ENCODE measurements at regions not wholly inside any gene's neighbourhood (a gene's known extent, or its start where the extent isn't known, plus 50 kb on each side); places are given as distances from the start of the nearest gene placed in this dataset.

DNA sequence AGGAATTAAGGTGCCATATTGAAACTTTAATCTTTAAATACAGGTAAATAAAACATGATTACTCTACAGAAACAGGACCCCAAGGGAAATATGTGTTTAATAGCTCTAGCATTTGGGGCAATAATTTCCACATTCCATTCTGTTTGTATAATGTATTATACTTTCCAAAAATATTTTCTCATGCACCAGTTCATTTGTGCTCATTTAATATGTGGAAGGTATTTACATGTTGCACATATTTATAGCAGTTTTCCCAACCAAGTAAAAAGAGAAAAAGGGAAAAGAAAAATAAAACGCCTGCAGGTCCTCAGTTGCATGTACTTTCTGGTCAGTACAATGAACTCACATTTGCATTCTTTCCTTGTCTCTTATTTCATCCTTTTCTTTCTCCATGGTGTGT lies 129.5 kb upstream of the SULF2 start:
- no peak for DNase-seq (ENCODE audit: low spot score)
- H3K27ac Mint-ChIP-seq = no peak overlapping the region
- CTCF ChIA-PET = no interaction called here
- peaks cover 3% of the 10 kb centered on the region for H3K27me3 Mint-ChIP-seq (ENCODE audit: low read depth)
- peaks cover 41% of the 10 kb centered on the region for H3K9me3 Mint-ChIP-seq
- H3K4me3 Mint-ChIP-seq = no peak overlapping the region
- ATAC-seq = no peak
- H3K36me3 Mint-ChIP-seq = peaks cover 27% of the 10 kb centered on the region
- POLR2A ChIA-PET = no interaction called here
- H3K4me1 Mint-ChIP-seq = peaks cover 17% of the 10 kb centered on the region
- TF ChIP-seq, protein P1, sequence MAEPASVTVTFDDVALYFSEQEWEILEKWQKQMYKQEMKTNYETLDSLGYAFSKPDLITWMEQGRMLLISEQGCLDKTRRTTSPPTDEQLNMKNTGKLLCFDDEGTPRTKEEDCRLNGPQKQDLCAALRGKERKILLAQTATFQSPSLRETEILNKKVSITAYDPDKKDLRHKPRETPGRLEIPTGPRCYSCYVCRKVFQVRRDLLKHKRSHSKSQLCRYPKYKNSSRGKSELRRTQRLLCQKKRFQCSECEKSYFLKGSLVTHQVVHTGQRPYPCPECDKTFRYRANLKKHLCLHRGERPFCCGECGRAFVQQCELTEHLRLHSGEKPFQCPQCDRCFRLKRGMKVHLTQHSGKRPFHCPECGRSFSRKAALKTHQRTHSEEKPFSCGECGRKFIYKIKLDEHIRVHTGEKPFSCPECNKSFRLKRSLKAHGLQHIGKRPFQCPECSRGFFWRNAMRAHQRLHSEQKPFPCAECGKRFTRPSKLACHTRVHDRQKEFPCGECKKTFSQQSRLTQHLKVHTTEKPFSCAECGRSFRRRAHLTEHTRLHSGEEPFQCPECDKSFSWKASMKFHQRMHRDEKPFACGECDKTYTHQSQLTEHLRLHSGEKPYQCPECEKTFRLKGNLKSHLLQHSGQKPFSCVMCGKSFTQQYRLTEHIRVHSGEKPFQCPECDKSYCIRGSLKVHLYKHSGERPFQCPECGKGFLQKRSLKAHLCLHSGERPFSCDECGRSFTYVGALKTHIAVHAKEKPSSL (CRISPR knock-in tag; conservative IDR thresholded peaks at IDR 0.05) = no peak
- TF ChIP-seq TCF7 (CRISPR knock-in tag; IDR thresholded peaks at IDR 0.05; ENCODE audit: low read depth) (no peak), MLX (CRISPR knock-in tag; IDR thresholded peaks at IDR 0.05) (no peak), CREM (CRISPR knock-in tag; IDR thresholded peaks at IDR 0.05) (no peak), STAT6 (CRISPR knock-in tag; conservative IDR thresholded peaks at IDR 0.05; ENCODE audit: low read depth) (no peak), ATF1 (CRISPR knock-in tag; IDR thresholded peaks at IDR 0.05) (no peak), EMX1 (CRISPR knock-in tag; IDR thresholded peaks at IDR 0.05) (no peak), ETV6 (CRISPR knock-in tag; IDR thresholded peaks at IDR 0.05) (no peak), ELF4 (CRISPR knock-in tag; IDR thresholded peaks at IDR 0.05; ENCODE audit: low read depth) (no peak), RELA (CRISPR knock-in tag; IDR thresholded peaks at IDR 0.05; ENCODE audit: borderline replicate concordance) (no peak), CBFB (CRISPR knock-in tag; IDR thresholded peaks at IDR 0.05; ENCODE audit: low read depth) (no peak), CDX4 (CRISPR knock-in tag; IDR thresholded peaks at IDR 0.05; ENCODE audit: borderline replicate concordance) (no peak), ZNF396 (CRISPR knock-in tag; IDR thresholded peaks at IDR 0.05; ENCODE audit: borderline replicate concordance) (no peak)
- TF ChIP-seq, protein P2, sequence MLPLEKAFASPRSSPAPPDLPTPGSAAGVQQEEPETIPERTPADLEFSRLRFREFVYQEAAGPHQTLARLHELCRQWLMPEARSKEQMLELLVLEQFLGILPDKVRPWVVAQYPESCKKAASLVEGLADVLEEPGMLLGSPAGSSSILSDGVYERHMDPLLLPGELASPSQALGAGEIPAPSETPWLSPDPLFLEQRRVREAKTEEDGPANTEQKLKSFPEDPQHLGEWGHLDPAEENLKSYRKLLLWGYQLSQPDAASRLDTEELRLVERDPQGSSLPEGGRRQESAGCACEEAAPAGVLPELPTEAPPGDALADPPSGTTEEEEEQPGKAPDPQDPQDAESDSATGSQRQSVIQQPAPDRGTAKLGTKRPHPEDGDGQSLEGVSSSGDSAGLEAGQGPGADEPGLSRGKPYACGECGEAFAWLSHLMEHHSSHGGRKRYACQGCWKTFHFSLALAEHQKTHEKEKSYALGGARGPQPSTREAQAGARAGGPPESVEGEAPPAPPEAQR (CRISPR knock-in tag; IDR thresholded peaks at IDR 0.05) = no peak
- TF ChIP-seq, protein P3, sequence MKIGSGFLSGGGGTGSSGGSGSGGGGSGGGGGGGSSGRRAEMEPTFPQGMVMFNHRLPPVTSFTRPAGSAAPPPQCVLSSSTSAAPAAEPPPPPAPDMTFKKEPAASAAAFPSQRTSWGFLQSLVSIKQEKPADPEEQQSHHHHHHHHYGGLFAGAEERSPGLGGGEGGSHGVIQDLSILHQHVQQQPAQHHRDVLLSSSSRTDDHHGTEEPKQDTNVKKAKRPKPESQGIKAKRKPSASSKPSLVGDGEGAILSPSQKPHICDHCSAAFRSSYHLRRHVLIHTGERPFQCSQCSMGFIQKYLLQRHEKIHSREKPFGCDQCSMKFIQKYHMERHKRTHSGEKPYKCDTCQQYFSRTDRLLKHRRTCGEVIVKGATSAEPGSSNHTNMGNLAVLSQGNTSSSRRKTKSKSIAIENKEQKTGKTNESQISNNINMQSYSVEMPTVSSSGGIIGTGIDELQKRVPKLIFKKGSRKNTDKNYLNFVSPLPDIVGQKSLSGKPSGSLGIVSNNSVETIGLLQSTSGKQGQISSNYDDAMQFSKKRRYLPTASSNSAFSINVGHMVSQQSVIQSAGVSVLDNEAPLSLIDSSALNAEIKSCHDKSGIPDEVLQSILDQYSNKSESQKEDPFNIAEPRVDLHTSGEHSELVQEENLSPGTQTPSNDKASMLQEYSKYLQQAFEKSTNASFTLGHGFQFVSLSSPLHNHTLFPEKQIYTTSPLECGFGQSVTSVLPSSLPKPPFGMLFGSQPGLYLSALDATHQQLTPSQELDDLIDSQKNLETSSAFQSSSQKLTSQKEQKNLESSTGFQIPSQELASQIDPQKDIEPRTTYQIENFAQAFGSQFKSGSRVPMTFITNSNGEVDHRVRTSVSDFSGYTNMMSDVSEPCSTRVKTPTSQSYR (CRISPR knock-in tag; IDR thresholded peaks at IDR 0.05) = no peak
